Calu3 (cell line): ENCODE measurements at regions not wholly inside any gene's neighbourhood (a gene's known extent, or its start where the extent isn't known, plus 50 kb on each side); places are given as distances from the start of the nearest gene placed in this dataset.

Experiments
- BruUV-seq: library from RNA; stranded (reverse); fragments of 400-500 nt; replicated peaks from 2 replicates; lab custom pipeline; 2021; lab: Mats Ljungman, UMichigan
- CTCF ChIA-PET: fragments of 300-600 bp; sonication (Branson Sonifier 250); formaldehyde crosslinking; loops from one replicate; lab custom pipeline; 2022; ENCODE audit warnings: antibody characterized with exemption; lab: Charles Lee
- DNase-seq: peaks from one replicate; pipeline ENCODE4 v3.0.0; 2022
- H3K27ac Mint-ChIP-seq: one replicate; pipeline ENCODE4 v1.8.0; 2022; ENCODE audit warnings: mixed read lengths; ENCODE audit not compliant: unreplicated experiment
- H3K27me3 Mint-ChIP-seq: one replicate; pipeline ENCODE4 v1.8.0; 2022; ENCODE audit warnings: mixed read lengths; ENCODE audit not compliant: unreplicated experiment
- H3K36me3 Mint-ChIP-seq: one replicate; pipeline ENCODE4 v1.8.0; 2022; ENCODE audit warnings: mild to moderate bottlenecking, moderate library complexity, mixed read lengths; ENCODE audit not compliant: insufficient read depth, unreplicated experiment
- H3K4me1 Mint-ChIP-seq: one replicate; pipeline ENCODE4 v1.8.0; 2022; ENCODE audit warnings: mild to moderate bottlenecking, low read depth, mixed read lengths; ENCODE audit not compliant: unreplicated experiment
- H3K4me3 Mint-ChIP-seq: one replicate; pipeline ENCODE4 v1.8.0; 2022; ENCODE audit warnings: mild to moderate bottlenecking, low read depth, moderate library complexity, mixed read lengths; ENCODE audit not compliant: unreplicated experiment
- H3K9me3 Mint-ChIP-seq: one replicate; pipeline ENCODE4 v1.8.0; 2022; ENCODE audit warnings: low read depth, mixed read lengths; ENCODE audit not compliant: unreplicated experiment
- CTCF ChIP-seq: fragments of 200-600 bp; IDR thresholded peaks from one replicate; pipeline ENCODE4 v1.8.0; 2022; ENCODE audit warnings: antibody characterized with exemption; ENCODE audit not compliant: unreplicated experiment
- intact Hi-C: fragments of 100-400 bp; cut with micrococcal nuclease; formaldehyde crosslinking; loops from one replicate; pipeline ENCODE4 v1.10.0; 2022; ENCODE audit not compliant: unreplicated experiment

GRCh38 chr5:115456056-115456455 lies 88.5 kb downstream of the FEM1C start:
- intact Hi-C loops, result no loop called here
- H3K9me3 Mint-ChIP-seq, result no peaks in the 10 kb centered on the region
- no peaks in the 10 kb centered on the region for H3K4me1 Mint-ChIP-seq
- H3K4me3 Mint-ChIP-seq, result no peak overlapping the region
- no peak overlapping the region for H3K27ac Mint-ChIP-seq
- H3K36me3 Mint-ChIP-seq, result no peaks in the 10 kb centered on the region
- no TSS peak for BruUV-seq
- H3K27me3 Mint-ChIP-seq, result no peaks in the 10 kb centered on the region
- TF ChIP-seq CTCF, result no peak
- no peak for DNase-seq
- CTCF ChIA-PET, result interaction anchor here (1.9 kb wide), 1 partner anchor 76 kb away, joined by 7 read pairs; no protein-coding TSS in a partner anchor

- CTCF ChIA-PET, result interaction anchor here (1.9 kb wide), 1 partner anchor 75 kb away, joined by 7 read pairs; no protein-coding TSS in a partner anchor
- intact Hi-C loops, result no loop called here
These were observed 89.3 kb downstream of the FEM1C start for GRCh38 chr5:115455301-115455707.

GRCh38 chr5:115453391-115454095 lies 91.0 kb downstream of the FEM1C start:
- no peak for DNase-seq
- BruUV-seq, result no TSS peak

More at GRCh38 chr5:115455301-115455707, 89.3 kb downstream of the FEM1C start:
- Mint-ChIP-seq H3K4me3 (no peak overlapping the region), H3K9me3 (no peaks in the 10 kb centered on the region), H3K27me3 (no peaks in the 10 kb centered on the region), H3K27ac (no peak overlapping the region), H3K4me1 (no peaks in the 10 kb centered on the region), H3K36me3 (no peaks in the 10 kb centered on the region)
- no peak for DNase-seq
- no peak for TF ChIP-seq CTCF
- BruUV-seq, result no TSS peak

GRCh38 chr5:115452536-115453235 lies 91.9 kb downstream of the FEM1C start:
- DNase-seq, result no peak
- no peaks in the 10 kb centered on the region for H3K4me1 Mint-ChIP-seq
- H3K27me3 Mint-ChIP-seq, result no peaks in the 10 kb centered on the region
- peak overlapping the region; percentile 83 for H3K27ac Mint-ChIP-seq
- BruUV-seq, result no TSS peak
- peaks cover 3% of the 10 kb centered on the region for H3K9me3 Mint-ChIP-seq
- no peaks in the 10 kb centered on the region for H3K36me3 Mint-ChIP-seq
- intact Hi-C loops, result no loop called here
- TF ChIP-seq CTCF, result no peak
- no peak overlapping the region for H3K4me3 Mint-ChIP-seq
- CTCF ChIA-PET, result interaction anchor here (0.5 to 1.5 kb wide), 3 partner anchors 9 to 122 kb away, joined by 3 read pairs; no protein-coding TSS in a partner anchor

More at GRCh38 chr5:115453391-115454095, 91.0 kb downstream of the FEM1C start:
- no peak overlapping the region for H3K4me3 Mint-ChIP-seq
- intact Hi-C loops, result no loop called here
- no peaks in the 10 kb centered on the region for H3K36me3 Mint-ChIP-seq
- CTCF ChIA-PET, result no interaction called here
- no peak for TF ChIP-seq CTCF
- H3K9me3 Mint-ChIP-seq, result peaks cover 3% of the 10 kb centered on the region
- H3K27ac Mint-ChIP-seq, result peak overlapping the region; percentile 83
- H3K4me1 Mint-ChIP-seq, result no peaks in the 10 kb centered on the region
- no peaks in the 10 kb centered on the region for H3K27me3 Mint-ChIP-seq
